ENCODE measurements at regions not wholly inside any gene's neighbourhood (a gene's known extent, or its start where the extent isn't known, plus 50 kb on each side); places are given as distances from the start of the nearest gene placed in this dataset.
A peak's percentile ranks its signal among the peaks of the same experiment; 100 is the strongest.
"Not testable (repeated sequence)": the region's sequence is repeated elsewhere in the genome, so short reads cannot be mapped to it uniquely, and the experiment has no call there.

GRCh38 chr7:55261386-55261770 is 103.8 kb upstream of the LANCL2 start:
- Histone ChIP-seq H3K27ac (ENCODE audit: low read length) (no peak overlapping the region), H3K4me2 (ENCODE audit: low read depth, low read length, poor library complexity, severe bottlenecking) (no peak overlapping the region), H3K9ac (ENCODE audit: low read length) (no peak overlapping the region), H3K36me3 (ENCODE audit: insufficient read depth, low read length) (no peaks in the 10 kb centered on the region), H2AFZ (ENCODE audit: low read length) (no peak overlapping the region), H4K20me1 (ENCODE audit: insufficient read depth, low read depth, low read length) (no peaks in the 10 kb centered on the region), H3K79me2 (ENCODE audit: low read length) (no peaks in the 10 kb centered on the region), H3K9me2 (replicated peaks; ENCODE audit: insufficient read depth, low read length) (no peaks in the 10 kb centered on the region), H3K4me3 (ENCODE audit: low read length) (no peak overlapping the region), H3K27me3 (ENCODE audit: low read length) (no peaks in the 10 kb centered on the region), H3K4me1 (ENCODE audit: low read length) (no peaks in the 10 kb centered on the region), H3K9me3 (ENCODE audit: low read length) (no peaks in the 10 kb centered on the region)
- DNase-seq: no peak

- H3K36me3 ChIP-seq (ENCODE audit: insufficient read depth, low read length); H3K79me2 ChIP-seq (ENCODE audit: low read length); H3K9me3 ChIP-seq (ENCODE audit: low read length); H3K9me2 ChIP-seq (replicated peaks; ENCODE audit: insufficient read depth, low read length); H2AFZ ChIP-seq (ENCODE audit: low read length); H3K27ac ChIP-seq (ENCODE audit: low read length); H3K4me1 ChIP-seq (ENCODE audit: low read length); H4K20me1 ChIP-seq (ENCODE audit: insufficient read depth, low read depth, low read length); H3K9ac ChIP-seq (ENCODE audit: low read length); H3K4me3 ChIP-seq (ENCODE audit: low read length); H3K27me3 ChIP-seq (ENCODE audit: low read length); H3K4me2 ChIP-seq (ENCODE audit: low read depth, low read length, poor library complexity, severe bottlenecking); DNase-seq: not testable (repeated sequence)
Observed at GRCh38 chr7:55265328-55265727, 99.8 kb upstream of the LANCL2 start.

DNA sequence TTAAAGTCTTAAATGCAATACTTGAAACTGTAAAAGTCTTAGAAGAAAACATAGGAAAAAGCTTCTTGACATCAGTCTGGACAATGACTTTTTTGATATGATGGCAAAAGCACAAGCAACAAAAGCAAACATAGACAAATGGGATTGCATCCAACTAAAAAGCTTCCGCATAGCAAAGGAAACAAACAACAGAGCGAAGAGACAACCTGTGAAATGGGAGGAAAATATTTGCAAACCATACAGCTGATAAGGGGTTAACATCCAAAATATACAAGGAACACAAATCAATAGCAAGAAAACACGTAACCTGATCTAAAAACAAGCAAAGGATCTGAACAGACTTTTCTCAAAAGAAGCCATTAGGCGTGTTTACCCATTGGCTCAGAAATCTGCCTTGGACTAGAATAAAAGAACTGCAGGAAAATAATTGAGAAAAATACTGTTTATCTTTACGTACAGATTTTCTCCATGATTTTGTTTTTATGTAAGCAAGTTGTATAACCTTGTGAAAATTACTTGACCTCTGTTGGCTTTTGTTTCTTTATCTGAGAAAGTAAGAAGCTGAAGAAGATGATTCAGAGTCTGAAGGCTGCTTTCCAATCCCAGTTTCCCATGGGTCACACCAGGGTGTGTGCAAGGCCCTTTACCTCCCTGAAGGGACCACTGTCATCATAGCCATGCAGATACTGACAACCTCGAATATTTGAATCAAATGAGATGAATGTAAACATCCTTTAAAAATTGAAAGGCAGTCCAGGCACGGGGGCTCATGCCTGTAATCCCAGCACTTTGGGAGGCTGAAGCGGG is 99.1 kb upstream of the LANCL2 start:
- Histone ChIP-seq H3K27me3 (ENCODE audit: low read length) (no peaks in the 10 kb centered on the region), H4K20me1 (ENCODE audit: insufficient read depth, low read depth, low read length) (no peaks in the 10 kb centered on the region), H3K9me2 (replicated peaks; ENCODE audit: insufficient read depth, low read length) (no peaks in the 10 kb centered on the region), H3K9me3 (ENCODE audit: low read length) (no peaks in the 10 kb centered on the region), H3K79me2 (ENCODE audit: low read length) (no peaks in the 10 kb centered on the region), H3K4me1 (ENCODE audit: low read length) (no peaks in the 10 kb centered on the region), H3K36me3 (ENCODE audit: insufficient read depth, low read length) (no peaks in the 10 kb centered on the region), H2AFZ (ENCODE audit: low read length) (no peak overlapping the region), H3K4me3 (ENCODE audit: low read length) (no peak overlapping the region), H3K9ac (ENCODE audit: low read length) (no peak overlapping the region), H3K27ac (ENCODE audit: low read length) (no peak overlapping the region), H3K4me2 (ENCODE audit: low read depth, low read length, poor library complexity, severe bottlenecking) (no peak overlapping the region)
- no peak for DNase-seq

DNA sequence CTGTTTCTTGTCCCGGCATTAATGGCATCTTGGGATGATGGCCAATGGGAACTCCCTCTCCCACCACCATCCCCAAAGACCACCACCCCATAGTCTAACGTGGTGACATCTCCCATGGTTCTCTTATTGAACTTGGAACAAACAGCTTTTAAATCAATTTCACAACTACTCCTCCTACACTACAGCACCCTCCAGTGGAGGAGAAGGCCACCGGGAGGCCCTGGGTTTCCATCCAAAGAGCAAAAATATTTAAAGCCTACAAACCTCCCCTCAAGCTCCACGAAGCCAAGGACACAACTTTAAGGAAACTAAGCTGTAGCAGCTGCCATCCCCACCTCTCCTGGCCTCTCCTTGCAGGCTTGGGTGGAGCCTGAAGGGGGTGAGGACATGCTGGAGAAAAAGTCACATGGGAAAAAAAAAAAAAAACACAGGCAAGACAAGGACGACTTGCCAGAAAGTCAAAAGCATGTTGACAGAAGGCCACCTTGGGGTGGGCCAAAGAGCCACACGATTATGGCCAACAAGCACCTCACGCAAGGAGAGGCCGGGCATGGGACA is 94.0 kb upstream of the LANCL2 start:
- Histone ChIP-seq H3K4me2 (ENCODE audit: low read depth, low read length, poor library complexity, severe bottlenecking) (no peak overlapping the region), H3K4me3 (ENCODE audit: low read length) (no peak overlapping the region), H3K27me3 (ENCODE audit: low read length) (no peaks in the 10 kb centered on the region), H3K27ac (ENCODE audit: low read length) (no peak overlapping the region), H3K9me3 (ENCODE audit: low read length) (no peaks in the 10 kb centered on the region), H4K20me1 (ENCODE audit: insufficient read depth, low read depth, low read length) (no peaks in the 10 kb centered on the region), H2AFZ (ENCODE audit: low read length) (no peak overlapping the region), H3K9me2 (replicated peaks; ENCODE audit: insufficient read depth, low read length) (no peaks in the 10 kb centered on the region), H3K36me3 (ENCODE audit: insufficient read depth, low read length) (no peaks in the 10 kb centered on the region), H3K9ac (ENCODE audit: low read length) (no peak overlapping the region), H3K79me2 (ENCODE audit: low read length) (no peaks in the 10 kb centered on the region), H3K4me1 (ENCODE audit: low read length) (no peaks in the 10 kb centered on the region)
- DNase-seq: peak; percentile 63

- no peak overlapping the region for H2AFZ ChIP-seq (ENCODE audit: low read length)
- no peak overlapping the region for H3K27ac ChIP-seq (ENCODE audit: low read length)
- no peaks in the 10 kb centered on the region for H3K36me3 ChIP-seq (ENCODE audit: insufficient read depth, low read length)
- no peaks in the 10 kb centered on the region for H3K79me2 ChIP-seq (ENCODE audit: low read length)
- no peaks in the 10 kb centered on the region for H3K27me3 ChIP-seq (ENCODE audit: low read length)
- no peaks in the 10 kb centered on the region for H4K20me1 ChIP-seq (ENCODE audit: insufficient read depth, low read depth, low read length)
- DNase-seq: no peak
- H3K4me1 ChIP-seq (ENCODE audit: low read length): no peaks in the 10 kb centered on the region
- H3K4me3 ChIP-seq (ENCODE audit: low read length): no peak overlapping the region
- H3K9me3 ChIP-seq (ENCODE audit: low read length): no peaks in the 10 kb centered on the region
- H3K9ac ChIP-seq (ENCODE audit: low read length): no peak overlapping the region
- H3K4me2 ChIP-seq (ENCODE audit: low read depth, low read length, poor library complexity, severe bottlenecking): no peak overlapping the region
- H3K9me2 ChIP-seq (replicated peaks; ENCODE audit: insufficient read depth, low read length): no peaks in the 10 kb centered on the region
Observed at GRCh38 chr7:55271661-55272060, 93.5 kb upstream of the LANCL2 start.

DNA sequence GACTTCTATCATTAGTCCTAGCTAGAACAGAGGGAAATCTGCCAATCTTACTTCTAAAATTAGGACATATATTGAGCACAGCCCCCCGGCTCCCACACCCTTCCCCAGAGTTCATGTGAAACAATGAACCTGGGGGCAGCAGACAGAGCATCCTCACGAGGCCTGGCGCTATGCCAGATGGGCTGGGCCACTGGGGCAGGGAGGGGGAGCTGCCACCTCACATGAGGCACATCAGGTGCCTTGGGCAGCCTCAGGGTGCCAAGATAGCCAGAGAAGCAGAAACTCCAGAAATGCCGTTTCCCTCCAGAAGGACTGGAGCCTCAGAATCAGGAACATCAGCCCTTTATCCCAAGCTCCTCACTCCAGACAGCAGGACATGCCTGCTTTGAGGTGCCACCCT is 92.8 kb upstream of the LANCL2 start:
- no peak overlapping the region for H3K27ac ChIP-seq (ENCODE audit: low read length)
- H3K9me2 ChIP-seq (replicated peaks; ENCODE audit: insufficient read depth, low read length): no peaks in the 10 kb centered on the region
- no peaks in the 10 kb centered on the region for H3K79me2 ChIP-seq (ENCODE audit: low read length)
- H3K9me3 ChIP-seq (ENCODE audit: low read length): no peaks in the 10 kb centered on the region
- H3K36me3 ChIP-seq (ENCODE audit: insufficient read depth, low read length): no peaks in the 10 kb centered on the region
- H3K4me3 ChIP-seq (ENCODE audit: low read length): no peak overlapping the region
- no peak overlapping the region for H2AFZ ChIP-seq (ENCODE audit: low read length)
- no peak overlapping the region for H3K9ac ChIP-seq (ENCODE audit: low read length)
- H4K20me1 ChIP-seq (ENCODE audit: insufficient read depth, low read depth, low read length): no peaks in the 10 kb centered on the region
- no peaks in the 10 kb centered on the region for H3K4me1 ChIP-seq (ENCODE audit: low read length)
- no peak for DNase-seq
- H3K4me2 ChIP-seq (ENCODE audit: low read depth, low read length, poor library complexity, severe bottlenecking): no peak overlapping the region
- no peaks in the 10 kb centered on the region for H3K27me3 ChIP-seq (ENCODE audit: low read length)

DNA sequence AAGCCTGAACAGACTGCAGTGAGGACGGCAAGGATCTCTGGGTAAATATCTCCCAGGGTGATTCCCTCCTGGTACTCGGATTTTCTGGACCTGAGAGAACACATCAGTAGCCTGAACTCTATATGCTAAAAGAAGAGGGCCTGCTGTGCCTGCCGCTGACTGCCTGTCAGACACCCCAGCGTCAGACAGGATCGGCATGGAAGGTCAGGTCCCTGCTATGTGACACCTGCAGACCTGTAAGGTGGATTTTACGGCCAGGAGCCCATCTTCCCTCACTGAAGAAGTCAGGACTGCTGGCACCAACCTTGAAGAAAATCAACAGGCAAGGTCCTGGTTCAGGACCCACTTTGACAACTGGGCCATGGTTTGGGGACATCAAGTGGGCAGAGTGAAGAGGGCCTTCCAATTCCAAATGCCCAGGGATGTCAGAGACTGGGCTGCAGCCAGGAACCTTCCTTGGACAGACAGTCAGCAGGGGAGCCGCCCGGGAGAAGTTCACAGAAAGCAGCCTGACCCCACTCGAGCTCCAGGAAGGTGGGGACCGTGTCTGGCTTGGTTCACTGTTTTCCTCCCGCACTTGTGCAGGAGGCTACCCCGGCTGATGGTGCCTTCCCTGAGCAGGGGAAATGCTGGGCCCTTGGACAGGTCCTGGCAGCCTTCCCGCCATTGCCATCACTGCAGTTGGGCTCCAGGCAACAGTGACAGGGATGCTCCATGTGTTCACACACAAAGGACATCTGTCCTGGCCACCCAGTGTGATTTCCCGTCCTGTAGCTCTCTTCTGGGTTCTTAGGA is 91.8 kb upstream of the LANCL2 start:
- H3K79me2 ChIP-seq (ENCODE audit: low read length): no peaks in the 10 kb centered on the region
- H4K20me1 ChIP-seq (ENCODE audit: insufficient read depth, low read depth, low read length): no peaks in the 10 kb centered on the region
- no peaks in the 10 kb centered on the region for H3K4me1 ChIP-seq (ENCODE audit: low read length)
- H3K9me2 ChIP-seq (replicated peaks; ENCODE audit: insufficient read depth, low read length): no peaks in the 10 kb centered on the region
- no peak overlapping the region for H3K27ac ChIP-seq (ENCODE audit: low read length)
- H3K4me3 ChIP-seq (ENCODE audit: low read length): no peak overlapping the region
- no peak overlapping the region for H3K4me2 ChIP-seq (ENCODE audit: low read depth, low read length, poor library complexity, severe bottlenecking)
- H3K9ac ChIP-seq (ENCODE audit: low read length): no peak overlapping the region
- no peak overlapping the region for H2AFZ ChIP-seq (ENCODE audit: low read length)
- no peaks in the 10 kb centered on the region for H3K27me3 ChIP-seq (ENCODE audit: low read length)
- H3K9me3 ChIP-seq (ENCODE audit: low read length): no peaks in the 10 kb centered on the region
- DNase-seq: no peak
- H3K36me3 ChIP-seq (ENCODE audit: insufficient read depth, low read length): no peaks in the 10 kb centered on the region

GRCh38 chr7:55274156-55274555 is 91.0 kb upstream of the LANCL2 start:
- Histone ChIP-seq H3K4me3 (ENCODE audit: low read length) (no peak overlapping the region), H3K9ac (ENCODE audit: low read length) (no peak overlapping the region), H3K27ac (ENCODE audit: low read length) (no peak overlapping the region), H3K36me3 (ENCODE audit: insufficient read depth, low read length) (no peaks in the 10 kb centered on the region), H3K27me3 (ENCODE audit: low read length) (no peaks in the 10 kb centered on the region), H3K4me2 (ENCODE audit: low read depth, low read length, poor library complexity, severe bottlenecking) (no peak overlapping the region), H3K9me3 (ENCODE audit: low read length) (no peaks in the 10 kb centered on the region), H3K9me2 (replicated peaks; ENCODE audit: insufficient read depth, low read length) (no peaks in the 10 kb centered on the region), H4K20me1 (ENCODE audit: insufficient read depth, low read depth, low read length) (no peaks in the 10 kb centered on the region), H3K4me1 (ENCODE audit: low read length) (no peaks in the 10 kb centered on the region), H2AFZ (ENCODE audit: low read length) (no peak overlapping the region), H3K79me2 (ENCODE audit: low read length) (no peaks in the 10 kb centered on the region)
- no peak for DNase-seq

Data from Karpas-422 (cell line).